IPS DF 4.7 (cell line): ENCODE measurements at regions not wholly inside any gene's neighbourhood (a gene's known extent, or its start where the extent isn't known, plus 50 kb on each side); places are given as distances from the start of the nearest gene placed in this dataset.

ENCODE experiments used
- DNase-seq: peaks from one replicate; pipeline ENCODE4 v3.0.0-alpha.2; 2013; ENCODE audit warnings: low spot score; ENCODE audit errors: extremely low read depth

DNA sequence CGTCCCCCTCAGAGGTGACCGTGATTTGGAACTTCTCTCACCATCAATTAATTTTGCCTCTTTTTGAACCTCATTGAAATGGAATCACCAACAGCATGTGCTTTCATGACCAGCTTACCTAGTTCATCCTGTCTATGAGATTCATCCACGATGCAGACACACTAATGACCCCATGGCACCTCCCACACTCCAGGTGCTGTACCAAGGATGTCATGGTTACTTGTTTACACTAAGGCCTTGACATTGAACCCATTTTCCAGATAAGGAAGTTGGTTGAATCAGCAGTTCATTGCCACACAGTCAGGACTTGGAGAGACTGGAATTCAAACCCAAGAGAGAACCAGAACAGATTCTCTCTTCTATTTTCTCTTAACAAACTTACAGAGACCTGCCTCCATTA lies 139.0 kb downstream of the ZFP36L2 start:
- DNase-seq = no peak

DNA sequence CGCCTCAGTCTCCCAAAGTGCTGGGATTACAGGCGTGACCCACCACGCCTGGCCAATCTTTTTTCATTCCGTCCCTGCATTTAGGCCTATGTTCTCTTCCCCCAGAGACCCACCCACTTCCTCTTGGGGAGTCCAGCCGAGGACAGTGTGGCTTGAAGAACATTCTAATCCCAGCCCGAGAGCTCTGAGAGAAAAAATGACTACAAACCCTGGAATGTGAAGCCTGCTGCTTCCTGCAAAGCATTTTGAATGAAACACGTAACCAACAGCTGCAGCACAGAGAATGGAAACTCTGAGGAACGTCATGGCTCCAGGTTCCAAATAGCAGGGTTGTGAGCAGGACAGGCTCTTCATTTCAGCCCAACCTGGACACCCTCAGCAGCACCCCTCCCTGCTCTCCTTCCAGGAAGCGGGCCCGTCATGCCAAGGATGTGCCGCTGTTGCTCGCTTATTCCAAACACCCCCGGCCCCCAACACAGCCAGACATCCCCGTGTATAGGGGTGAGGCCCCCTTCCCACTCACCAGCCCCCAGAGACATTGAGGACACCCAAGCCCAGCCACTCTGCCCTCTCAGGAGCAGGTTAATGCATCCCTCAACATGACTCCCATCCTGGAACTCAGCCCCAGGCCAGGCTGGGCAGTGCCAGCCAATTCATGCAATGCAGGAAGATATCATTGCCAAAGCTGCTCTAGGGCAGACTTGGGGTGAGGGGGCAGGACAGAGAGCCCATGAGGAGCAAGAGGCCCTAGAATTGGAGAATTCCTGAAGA lies 139.8 kb downstream of the ZFP36L2 start:
- no peak for DNase-seq

DNA sequence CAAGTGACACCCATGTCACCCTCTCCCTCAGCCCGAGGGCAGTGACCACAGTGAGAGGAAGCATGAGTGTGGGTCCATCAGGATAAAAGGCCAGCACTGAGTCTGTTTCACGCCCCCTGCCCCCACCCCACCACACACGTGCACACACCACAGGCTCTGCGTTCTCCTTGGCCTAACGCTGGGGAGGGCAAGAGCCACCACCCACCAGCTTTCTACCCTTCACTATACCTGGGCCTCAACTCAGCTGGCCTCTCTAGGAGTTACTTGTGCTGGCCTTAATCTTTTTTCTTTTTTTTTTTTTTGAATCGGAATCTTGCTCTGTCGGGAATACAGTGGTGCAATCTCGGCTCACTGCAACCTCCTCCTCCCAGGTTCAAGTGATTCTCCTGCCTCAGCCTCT lies 140.5 kb downstream of the ZFP36L2 start:
- no peak for DNase-seq

DNA sequence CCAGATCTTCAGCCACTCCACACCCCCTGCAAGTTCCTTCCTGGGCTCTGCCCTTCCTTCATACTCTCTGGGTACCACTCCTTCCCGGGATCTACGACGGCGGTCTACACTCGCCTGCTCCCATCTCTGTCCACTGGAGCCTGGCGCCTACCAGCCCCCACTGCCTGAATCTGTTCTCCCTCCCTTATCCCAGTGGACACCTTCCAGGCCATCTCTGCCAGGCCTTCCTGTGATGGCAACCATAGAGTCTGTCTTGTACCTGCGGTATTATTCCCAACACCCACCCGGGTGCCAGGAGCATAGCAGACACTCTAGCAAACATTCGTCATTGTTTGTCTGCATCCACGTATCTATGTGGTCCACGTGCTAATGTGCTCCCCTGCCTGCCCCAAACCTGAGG lies 140.9 kb downstream of the ZFP36L2 start:
- DNase-seq = no peak

DNA sequence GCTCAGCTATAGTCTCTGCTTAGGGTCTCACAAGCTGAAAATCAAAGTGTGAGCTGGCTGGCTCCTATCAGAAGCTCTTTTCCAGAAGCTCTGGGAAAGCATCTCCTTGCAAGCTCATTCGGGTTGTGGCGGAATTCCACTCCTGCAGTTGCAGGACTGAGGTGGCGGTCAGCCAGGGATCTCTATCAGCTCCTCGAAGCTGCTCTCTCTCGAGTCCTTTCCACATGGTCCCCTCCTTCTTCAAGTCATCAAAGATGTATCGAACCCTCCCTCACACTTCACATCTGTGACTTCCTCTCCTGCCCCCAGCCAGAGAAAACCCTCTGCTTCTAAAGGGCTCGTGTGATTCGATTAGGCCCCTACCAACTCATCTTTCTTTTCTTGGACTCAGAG lies 141.7 kb downstream of the ZFP36L2 start:
- DNase-seq = no peak

DNA sequence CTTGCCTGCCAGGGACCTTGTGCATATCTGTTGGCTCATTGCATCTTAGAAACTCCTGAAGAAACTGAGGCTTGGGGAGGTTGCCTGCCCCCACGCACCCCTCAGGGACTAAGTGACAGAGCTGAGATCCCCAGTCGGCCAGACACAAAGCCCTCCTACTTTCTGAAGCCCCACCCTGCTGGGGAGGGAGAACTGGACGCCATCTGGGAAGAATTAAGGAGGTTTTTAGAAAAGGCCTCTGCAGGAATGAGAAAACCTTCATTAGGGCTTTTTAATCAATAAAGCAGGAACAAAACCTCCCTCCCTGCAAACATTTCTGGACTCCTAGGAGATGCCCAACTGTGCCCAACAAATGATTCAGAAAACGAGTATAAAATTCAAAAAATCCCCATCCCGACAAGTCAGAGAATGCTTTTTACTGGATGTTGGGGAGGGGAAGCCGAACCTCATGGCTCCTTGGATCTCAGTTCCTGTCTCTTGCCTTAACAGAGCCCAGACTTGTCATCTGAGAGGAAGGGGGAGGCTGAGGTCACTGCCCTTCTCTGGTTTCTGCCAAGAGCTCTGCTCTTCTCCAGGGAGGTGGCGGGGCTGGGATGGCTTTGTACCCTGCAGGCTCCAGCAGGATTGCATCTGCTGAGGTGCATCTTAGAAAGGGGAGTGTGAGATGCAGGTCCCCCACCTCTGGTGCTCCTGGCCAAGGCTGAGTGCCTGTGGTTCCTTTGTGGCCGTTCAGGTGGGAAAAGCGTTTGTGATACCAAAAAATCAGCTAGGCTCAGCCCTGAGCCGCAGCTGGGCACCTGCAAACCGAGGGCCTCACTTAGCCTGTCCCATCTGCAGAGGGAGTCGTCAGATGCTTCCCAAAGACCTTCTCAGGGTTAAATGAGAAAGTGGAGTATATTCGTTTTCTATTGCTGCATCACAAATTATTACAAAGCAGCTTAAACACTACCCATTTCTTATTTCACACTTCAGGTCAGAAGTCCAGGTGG lies 142.4 kb downstream of the ZFP36L2 start:
- DNase-seq = no peak

DNA sequence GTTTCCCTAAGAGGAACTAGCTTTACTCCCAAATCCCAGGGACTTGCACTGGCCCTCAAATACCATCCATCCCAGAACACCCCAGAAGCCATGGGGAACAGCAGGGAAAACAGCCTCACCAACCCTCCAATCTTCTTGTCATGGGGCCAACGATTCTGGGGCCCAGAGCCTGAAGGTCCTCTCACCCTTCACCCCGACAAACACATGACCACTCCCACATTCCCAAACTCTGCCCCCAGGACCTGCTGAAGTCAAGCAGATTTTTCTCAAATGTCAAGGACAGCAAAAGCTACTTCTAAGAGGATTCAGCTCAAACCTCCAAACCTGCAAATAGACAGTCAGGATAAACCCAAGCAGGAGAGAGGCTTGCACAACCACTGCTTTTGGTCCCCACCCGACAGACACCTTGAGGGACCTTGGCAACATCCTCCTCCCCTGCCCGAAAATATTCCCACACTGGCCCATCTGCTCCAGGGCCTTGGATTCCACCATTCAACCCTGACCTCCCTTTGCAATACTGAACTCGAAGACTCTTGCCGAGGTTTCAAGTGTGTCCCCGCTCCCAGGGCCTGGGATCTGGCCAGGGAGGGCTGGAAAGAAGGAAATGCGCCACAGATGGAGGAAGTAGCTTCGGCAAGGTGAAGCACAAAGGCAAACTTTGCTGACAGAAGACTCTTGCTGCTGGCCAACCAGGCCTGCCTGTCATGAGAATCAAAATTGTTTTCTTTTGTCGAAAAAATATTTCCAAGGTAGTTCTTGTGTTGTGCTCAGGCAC lies 143.3 kb downstream of the ZFP36L2 start:
- no peak for DNase-seq

DNA sequence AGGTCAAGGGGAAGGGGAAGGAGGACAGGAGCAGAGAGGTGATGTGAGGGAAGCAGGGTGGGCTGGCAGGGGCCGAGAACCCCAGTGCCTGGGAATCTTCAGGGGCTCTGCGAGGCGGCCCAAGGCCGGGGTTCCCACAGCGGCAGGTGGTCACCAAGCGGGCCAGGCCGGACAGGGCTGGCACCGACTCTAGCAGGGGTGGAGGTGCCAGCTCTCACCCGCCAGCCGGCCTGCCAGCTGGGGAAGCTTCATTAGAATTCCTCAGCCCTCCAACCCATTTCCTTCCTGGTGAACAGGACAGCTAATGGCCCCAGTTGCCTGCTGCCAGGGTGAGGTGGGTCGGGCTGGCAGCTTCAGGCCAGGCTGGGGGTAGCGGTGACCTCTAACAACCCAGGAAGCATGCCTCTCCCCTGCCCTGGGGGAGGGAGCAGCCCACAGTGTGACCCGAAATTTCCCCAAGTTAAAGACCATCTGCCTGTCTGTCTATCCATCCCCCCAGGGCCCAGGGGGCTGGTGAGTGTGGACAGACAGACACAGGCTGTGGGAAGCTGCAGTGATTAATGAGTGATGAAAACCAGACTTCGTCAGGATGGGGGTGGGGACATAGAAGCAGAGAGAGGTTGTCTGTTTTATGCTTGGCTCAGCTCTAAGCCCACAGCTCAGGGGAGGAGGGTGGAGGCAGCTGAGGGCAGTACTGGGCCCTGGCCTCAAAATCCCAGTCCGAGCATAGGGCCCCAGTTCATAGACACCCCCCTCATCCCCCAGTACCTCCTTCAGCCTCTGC lies 144.1 kb downstream of the ZFP36L2 start:
- DNase-seq = no peak

DNA sequence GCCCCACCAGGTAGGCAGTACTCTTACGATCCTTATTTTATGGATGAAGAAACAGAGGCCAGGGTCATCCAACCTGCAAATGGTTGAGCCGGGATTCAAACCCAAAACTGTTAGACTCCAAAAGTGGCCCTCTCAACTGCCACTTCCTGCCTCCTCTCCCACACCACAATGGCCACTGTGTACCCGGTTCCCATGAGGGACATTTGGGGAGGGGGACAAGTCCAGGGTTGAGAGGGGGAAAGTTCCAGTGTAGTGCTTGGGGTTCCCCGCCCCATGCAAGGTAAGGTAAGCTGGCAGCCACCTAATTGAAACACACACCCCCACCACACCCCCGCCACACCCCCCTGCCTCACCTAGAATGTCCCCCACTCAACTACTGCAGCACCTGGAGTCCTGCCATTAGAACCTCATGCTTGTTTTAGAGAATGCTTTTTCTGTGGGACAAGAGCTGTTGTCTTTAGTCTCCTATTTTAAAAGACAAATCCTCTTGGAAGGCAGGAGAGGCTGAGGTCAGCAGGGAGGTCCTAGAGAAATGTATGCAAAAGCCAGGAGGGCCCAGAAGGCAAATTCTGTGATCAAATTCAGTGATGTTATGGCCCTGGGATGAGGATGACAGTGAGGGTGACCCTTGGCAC lies 145.2 kb downstream of the ZFP36L2 start:
- DNase-seq = no peak

DNA sequence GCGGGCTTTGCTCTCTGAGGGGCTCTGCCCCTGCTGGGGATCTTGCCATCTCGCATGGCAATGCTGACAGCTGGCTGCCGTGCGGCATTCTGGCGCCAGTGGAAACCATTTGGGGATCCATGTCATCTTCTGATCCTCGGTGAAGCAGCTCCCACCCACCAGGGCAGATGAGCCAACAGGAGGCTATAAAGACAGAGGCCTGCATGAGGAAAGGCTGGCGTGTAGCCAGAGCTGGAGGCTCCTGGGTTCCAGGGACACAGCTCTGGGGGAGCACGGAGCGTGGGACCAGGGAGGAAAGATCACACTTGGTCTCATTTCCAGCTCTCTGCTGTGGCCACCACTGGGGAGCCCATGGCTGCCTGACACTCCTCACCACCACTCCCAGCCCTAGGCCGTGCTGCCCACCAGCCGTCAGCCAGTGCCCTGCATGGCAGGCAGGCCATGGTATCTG lies 145.8 kb downstream of the ZFP36L2 start:
- DNase-seq = no peak

DNA sequence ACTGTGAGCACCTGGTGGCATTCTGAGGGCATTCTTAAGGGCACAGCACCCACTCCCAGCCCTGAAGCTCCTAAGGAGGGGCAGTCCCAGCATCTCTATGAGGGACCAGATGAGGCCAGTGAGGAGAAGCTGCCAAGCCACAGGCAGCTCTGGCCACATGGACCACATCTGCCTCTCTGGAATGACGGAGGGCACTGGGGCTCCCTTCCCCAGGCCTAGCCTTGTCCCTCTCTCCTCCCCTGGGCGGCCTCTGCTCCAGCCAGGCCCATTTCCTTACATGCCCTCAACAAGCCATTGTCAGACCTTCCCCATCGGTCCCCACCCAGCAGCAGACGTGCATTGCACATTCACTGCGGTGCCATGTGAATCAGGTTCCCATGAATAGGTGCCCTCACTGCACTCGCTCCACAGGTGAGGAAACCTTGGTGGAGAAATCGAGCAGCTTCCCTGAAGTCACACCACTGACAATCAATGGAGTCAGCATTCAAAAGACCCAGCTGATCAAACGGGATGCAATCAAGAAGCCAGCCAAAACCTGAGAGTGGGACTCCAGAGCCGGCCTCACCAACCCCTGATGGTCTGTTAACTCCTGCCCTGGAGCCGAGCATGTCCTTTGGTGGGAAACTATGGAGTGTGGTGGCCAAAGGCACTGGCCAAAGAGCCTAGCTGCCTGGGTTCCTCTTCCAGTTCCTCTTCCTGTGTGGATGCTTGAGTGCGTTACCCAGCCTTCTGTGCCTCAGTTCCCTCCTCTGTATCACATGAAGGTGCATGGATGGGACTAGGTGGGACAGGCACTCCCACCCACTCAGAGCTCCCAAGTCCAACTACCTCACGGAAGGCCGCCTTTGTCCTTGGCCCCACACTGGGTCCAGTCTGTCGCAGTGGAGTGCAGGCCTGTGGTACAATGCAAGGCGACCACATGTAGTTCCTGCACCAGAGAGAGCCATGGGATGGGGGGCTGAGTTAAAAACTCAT lies 147.3 kb downstream of the ZFP36L2 start:
- DNase-seq = no peak

DNA sequence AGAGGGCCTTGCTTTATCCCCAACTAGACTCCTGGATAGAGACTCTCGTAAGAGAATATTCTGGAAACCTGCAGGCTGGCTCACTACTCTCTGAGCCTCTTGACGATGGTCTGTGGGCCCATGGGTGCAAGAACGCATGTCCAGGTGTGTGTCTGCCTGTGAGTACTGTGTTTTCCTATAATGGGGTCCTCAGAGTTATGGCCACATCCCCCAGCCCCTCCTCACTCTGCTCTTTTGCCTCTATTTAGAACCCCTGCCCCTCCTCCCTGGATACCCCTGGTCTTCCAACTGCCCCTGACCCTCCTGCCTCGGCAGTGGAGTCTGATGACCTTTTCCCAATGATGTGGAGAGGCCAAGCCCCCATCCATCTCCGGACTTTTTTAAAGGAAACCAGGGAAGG lies 148.1 kb downstream of the ZFP36L2 start:
- DNase-seq = no peak

DNA sequence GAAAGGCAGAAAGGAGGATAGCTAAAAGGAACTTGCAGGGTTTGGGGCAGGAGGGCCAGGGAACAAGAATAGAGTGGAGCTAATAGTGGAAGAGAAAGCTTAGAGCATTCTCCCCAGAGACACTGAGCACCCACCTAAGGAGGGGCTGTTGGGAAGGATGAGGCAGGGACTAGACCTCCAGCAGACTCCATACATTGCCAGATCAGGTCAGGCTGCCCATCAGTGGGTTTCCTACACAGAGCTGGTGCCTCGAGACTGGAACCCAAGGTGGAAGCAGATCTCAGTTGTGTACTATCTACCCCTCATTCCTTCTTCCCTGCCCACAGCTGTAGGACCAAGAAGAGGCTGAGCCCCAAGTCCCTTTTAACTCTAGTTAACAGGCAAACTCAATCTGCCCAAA lies 148.5 kb downstream of the ZFP36L2 start:
- no peak for DNase-seq

DNA sequence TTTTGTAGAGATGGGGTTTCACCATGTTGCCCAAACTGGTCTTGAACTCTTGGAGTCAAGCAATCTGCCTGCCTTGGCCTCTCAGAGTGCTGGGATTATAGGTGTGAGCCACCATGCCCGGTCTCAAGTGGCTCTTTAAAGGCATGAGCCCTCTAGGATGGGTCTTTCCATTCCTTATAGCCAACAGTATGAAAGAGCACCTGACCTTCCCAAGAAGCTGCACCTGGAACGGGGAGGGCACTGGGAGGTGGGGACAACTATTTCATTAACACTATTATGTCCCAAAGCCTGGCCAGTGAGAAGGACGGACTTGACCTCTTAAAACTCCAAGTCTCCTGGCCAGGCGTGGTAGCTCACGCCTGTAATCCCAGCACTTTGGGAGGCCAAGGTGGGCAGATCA lies 149.7 kb downstream of the ZFP36L2 start:
- no peak for DNase-seq

DNA sequence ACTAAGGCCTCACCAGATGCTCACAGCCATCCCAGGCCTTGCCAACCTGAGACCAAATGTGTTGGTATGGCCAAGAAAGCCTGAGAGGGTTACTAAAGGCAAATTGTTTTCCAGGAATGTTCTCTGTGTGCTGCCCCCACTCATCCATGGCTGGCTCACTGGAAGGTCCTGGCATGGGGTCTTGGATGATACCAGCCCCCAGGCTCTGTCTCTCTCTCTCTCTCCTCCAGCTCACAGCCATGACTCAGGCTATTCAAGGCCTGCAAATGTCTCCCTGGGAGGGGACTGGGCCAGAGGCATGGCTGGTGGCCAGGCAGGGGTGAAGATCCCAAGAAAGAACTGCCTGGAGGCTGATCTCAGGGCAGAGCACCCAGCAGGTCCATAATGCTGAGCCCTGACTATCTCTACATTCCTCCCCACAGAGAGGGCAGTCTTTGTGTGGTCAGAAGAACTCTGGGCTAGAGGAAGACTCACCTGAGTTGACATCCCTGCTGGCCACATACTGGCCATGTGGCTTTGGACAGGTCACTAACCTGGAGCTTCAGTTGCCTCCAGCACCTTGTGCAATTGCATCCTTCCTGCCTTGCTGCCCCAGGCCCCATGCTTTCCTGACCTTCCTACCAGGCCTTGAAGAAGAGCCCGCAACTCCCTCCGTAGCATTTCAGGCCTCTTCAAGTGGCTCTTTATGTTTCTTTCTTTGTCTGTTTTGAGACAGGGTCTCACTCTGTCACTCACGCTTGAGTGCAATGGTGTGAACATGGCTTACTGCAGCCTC lies 150.4 kb downstream of the ZFP36L2 start:
- no peak for DNase-seq

DNA sequence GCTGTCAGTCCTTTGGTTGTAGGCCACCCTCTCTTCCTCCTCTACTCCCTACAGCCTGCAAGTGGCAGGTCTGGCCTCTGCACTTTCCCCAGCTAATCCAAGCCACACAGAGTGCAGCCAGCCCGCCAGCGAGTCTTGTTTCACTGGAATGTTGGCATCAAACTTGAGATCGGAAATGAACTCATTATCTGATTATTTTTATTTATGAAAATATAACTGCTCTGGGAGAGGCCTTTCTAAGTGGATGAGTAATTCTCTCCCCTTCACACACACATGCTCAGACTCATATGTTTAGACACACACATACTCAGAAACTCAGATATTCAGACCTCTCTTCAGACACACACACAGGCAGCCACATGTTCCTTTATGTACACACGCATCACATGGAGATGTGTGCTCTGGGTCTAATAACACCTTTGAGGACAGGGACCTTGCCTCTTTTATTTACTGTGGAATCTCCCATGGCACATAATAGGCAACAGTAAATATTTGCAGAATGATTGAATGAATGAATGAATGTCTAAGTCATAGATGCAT lies 151.3 kb downstream of the ZFP36L2 start:
- no peak for DNase-seq

DNA sequence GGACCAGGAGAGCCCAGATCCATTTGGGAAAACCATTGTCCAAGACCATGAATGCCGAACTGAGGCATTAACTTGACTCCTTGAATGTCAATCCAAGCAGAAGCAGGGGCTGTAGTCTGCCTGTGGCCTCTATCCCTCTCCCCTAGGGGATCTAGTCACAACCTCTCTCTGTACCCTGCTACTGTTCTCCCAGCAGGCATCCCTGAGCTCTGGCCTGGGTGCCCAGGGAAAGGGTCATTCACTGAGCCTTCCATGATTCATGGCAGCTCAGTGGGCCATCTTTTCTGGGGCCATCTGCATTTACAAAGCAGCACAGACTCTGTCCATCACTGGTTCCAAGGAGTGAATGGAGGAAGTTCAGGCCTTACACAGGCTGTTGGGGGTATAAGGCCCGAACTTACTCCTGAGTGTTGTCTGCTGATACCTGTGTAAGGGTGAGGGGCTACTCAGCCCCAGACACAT lies 151.8 kb downstream of the ZFP36L2 start:
- no peak for DNase-seq

DNA sequence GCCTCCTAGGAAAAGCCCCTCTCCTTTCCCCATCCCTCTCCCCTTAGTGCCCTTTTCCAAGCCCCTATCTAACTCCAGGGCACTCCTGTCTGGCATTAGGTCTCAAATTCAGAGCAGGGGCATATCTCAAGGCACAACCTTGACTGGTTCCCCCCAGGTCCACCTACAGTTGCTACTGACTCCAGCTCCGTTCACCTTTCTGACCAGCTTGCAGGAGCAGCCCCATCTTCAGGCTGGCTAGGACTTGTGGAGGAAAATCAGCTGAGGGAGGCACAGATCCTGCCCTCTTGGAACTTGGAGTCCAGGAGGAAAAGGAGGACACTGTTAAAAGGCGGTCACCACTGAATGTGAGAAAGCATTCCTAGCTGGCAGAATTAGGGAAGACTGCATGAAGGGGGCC lies 152.4 kb downstream of the ZFP36L2 start:
- DNase-seq = no peak
